Fibroblast of villous mesenchyme (primary cell): ENCODE measurements at regions not wholly inside any gene's neighbourhood (a gene's known extent, or its start where the extent isn't known, plus 50 kb on each side); places are given as distances from the start of the nearest gene placed in this dataset.
"Not testable (repeated sequence)": the region's sequence is repeated elsewhere in the genome, so short reads cannot be mapped to it uniquely, and the experiment has no call there.

ENCODE experiments used
- DNase-seq: peaks from one replicate; pipeline ENCODE4 v3.0.0-alpha.2; 2010; ENCODE audit warnings: low read depth
- H3K4me3 ChIP-seq: 2 replicates; pipeline ENCODE4 v1.5.1; 2011; ENCODE audit warnings: low read depth, mild to moderate bottlenecking, low read length
- TF ChIP-seq, protein P1 (sequence below): IDR thresholded peaks from 2 replicates; pipeline ENCODE4 v1.5.1; 2012; ENCODE audit warnings: low read depth, mild to moderate bottlenecking, low read length; ENCODE audit not compliant: insufficient read depth

DNA sequence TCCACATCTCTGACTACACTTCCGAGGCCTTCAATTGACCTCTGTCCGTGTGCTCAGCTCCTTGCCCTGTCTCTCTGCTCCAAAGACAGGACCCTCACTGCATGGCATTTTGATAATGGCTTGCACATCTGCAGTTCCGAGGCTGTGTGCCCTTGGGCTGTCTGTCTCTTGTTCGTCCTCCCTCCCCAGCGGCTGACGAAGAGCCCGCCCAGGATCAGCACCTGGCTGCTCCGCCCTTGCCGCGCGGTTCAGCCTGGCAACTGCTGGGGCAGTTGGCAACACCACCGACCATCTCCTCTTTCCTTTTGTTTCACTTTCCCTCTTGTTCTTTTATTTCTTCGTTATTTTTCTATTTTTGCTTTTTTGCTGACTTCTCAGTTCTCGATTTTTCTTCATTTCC, 270.4 kb downstream of the TEX29 start:
- DNase-seq = no peak
- no peak overlapping the region for H3K4me3 ChIP-seq
- TF ChIP-seq, protein P1, sequence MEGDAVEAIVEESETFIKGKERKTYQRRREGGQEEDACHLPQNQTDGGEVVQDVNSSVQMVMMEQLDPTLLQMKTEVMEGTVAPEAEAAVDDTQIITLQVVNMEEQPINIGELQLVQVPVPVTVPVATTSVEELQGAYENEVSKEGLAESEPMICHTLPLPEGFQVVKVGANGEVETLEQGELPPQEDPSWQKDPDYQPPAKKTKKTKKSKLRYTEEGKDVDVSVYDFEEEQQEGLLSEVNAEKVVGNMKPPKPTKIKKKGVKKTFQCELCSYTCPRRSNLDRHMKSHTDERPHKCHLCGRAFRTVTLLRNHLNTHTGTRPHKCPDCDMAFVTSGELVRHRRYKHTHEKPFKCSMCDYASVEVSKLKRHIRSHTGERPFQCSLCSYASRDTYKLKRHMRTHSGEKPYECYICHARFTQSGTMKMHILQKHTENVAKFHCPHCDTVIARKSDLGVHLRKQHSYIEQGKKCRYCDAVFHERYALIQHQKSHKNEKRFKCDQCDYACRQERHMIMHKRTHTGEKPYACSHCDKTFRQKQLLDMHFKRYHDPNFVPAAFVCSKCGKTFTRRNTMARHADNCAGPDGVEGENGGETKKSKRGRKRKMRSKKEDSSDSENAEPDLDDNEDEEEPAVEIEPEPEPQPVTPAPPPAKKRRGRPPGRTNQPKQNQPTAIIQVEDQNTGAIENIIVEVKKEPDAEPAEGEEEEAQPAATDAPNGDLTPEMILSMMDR = no peak

DNA sequence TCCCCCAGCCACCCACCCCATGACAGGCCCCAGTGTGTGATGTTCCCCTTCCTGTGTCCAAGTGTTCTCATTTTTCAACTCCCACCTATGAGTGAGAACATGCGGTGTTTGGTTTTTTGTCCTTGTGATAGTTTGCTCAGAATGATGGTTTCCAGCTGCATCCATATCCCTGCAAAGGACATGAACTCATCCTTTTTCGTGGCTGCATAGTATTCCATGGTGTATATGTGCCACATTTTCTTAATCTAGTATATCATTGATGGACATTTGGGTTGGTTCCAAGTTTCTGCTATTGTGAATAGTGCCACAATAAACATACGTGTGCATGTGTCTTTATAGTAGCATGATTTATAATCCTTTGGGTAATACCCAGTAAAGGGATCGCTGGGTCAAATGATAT, 273.0 kb downstream of the TEX29 start:
- DNase-seq = not testable (repeated sequence)

DNA sequence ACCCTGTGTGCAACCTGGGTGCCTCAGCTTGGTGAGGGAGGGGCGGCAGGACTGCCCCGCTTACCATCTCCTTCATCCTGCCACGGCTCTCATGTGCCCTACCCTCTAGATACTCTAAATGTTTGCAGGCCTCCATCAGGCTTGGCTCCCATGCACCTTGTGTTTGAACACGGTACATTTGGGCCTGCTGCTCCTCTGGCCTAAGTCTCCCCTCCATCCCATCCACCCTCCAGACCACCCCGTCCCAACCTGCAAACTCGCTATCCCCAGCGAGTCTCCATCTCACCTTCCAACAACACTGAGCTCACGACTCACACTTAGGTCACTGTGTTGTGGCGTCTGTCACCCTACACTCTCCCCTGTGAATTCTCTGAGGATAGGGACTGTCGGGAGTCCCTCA, 274.2 kb downstream of the TEX29 start:
- DNase-seq = no peak
- TF ChIP-seq, protein P1 = no peak
- H3K4me3 ChIP-seq = no peak overlapping the region

More for the DNA sequence above, 273.0 kb downstream of the TEX29 start:
- H3K4me3 ChIP-seq = not testable (repeated sequence)

DNA sequence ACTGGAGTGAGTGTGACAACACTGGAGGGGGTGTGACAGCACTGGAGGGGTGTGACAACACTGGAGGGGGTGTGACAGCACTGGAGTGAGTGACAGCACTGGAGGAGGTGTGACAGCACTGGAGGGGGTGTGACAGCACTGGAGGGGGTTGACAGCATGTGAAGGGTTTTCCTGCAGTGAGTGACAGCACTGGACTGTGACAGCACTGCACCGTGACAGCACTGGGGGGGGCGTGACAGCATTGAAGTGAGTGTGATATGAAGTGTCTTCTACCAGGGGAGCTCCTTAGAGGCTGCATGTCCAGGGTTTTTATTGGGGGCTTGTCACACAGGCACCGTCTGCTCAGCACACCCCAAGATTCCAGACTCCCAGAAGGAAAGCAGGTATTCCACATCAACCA, 274.8 kb downstream of the TEX29 start:
- DNase-seq = no peak
- TF ChIP-seq, protein P1 = no peak
- H3K4me3 ChIP-seq = no peak overlapping the region

DNA sequence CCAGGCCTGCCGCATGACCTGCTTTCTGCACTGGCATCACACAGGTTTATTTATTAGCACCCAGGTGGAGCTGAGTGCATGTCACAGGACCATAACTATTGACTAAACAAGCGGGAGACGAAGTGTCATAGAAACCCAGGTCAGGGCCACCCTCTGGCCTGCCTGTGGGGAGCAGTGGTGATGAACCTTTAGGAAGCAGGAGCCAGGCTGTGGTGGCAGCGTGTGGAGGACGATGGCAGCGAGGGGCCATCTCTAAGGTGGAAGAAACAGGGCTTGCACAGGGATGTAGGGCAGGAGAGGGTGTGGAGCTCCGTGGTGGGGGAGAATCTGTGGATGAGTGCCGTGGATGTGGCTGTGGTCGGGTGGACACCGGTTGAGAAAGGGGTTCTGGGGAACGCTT, 275.3 kb downstream of the TEX29 start:
- TF ChIP-seq, protein P1 = no peak
- no peak for DNase-seq
- no peak overlapping the region for H3K4me3 ChIP-seq

DNA sequence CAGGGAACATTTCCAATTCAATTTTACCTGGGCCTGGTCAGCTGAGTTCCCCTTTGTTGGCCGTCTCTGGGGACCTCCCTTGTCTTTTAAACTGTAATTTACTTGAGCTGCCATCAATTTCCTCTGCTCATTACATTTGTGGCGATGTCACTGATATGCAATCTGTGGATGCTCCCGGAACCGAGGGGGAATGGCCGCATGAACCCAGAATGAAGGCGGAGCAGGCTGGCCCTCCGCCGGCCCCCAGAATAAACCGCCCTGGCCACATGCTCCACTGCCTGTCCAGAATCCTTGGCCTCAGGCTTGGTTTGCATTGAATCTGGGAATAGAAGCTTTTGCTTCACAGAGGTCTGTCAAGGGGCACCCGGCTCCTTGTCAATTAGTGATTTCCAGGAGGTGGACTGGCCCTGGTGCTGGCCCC, 276.8 kb downstream of the TEX29 start:
- TF ChIP-seq, protein P1 = no peak
- no peak overlapping the region for H3K4me3 ChIP-seq
- no peak for DNase-seq

DNA sequence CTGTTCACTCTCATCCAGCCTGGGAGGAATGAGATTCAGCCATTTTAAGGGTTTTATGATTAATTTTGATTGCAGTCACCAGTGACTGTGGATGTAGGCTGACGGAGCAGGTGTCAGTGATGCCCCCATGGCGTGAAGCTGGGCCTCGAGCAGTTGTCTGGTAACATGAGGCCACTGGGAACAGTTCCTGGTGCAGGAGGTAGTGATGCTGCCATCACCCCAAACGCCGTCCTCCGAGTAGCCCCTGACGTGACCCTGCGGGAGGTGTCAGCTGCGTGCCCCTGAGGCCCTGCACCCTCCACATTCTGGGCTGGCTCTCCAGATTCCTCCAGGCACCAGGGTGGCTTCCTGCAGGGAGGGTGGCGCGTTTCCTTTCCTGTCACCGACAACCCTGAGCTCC, 277.2 kb downstream of the TEX29 start:
- no peak overlapping the region for H3K4me3 ChIP-seq
- no peak for DNase-seq
- TF ChIP-seq, protein P1 = no peak

DNA sequence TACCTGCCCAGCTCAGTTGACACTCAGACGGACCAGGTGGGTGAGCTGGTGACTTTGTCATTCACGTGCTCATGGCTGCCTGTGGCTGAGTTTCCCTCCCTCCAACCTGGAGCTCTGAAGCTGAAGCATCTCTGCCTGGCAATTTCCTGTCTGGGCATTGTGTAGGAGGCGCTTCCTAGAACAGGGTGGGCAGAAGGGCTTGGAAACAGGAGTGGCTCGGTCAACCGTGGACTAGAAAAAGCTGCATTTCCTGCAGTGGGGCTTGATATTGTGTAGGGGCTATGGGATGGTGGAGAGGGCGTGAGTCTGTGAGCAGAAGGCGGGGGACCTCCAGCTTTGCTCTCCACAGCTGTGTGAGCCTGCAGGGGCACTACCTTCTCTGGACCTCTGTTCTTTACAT, 278.3 kb downstream of the TEX29 start:
- no peak for DNase-seq
- TF ChIP-seq, protein P1 = no peak
- no peak overlapping the region for H3K4me3 ChIP-seq
